Activated naive CD8-positive, alpha-beta T cell treated with anti-CD3 and anti-CD28 coated beads for 36 hours (primary cell): ENCODE measurements at regions not wholly inside any gene's neighbourhood (a gene's known extent, or its start where the extent isn't known, plus 50 kb on each side); places are given as distances from the start of the nearest gene placed in this dataset.
"Not testable (repeated sequence)": the region's sequence is repeated elsewhere in the genome, so short reads cannot be mapped to it uniquely, and the experiment has no call there.

Experiments used
- DNase-seq: peaks from one replicate; pipeline ENCODE4 v3.0.0; 2021
- H3K27ac Mint-ChIP-seq: one replicate; pipeline ENCODE4 v1.8.0; 2022; ENCODE audit warnings: mild to moderate bottlenecking, moderate library complexity, mixed read lengths
- H3K27me3 Mint-ChIP-seq: one replicate; pipeline ENCODE4 v1.8.0; 2022; ENCODE audit warnings: mild to moderate bottlenecking, mixed read lengths
- H3K36me3 Mint-ChIP-seq: one replicate; pipeline ENCODE4 v1.8.0; 2021; ENCODE audit warnings: mild to moderate bottlenecking, mixed read lengths
- H3K4me1 Mint-ChIP-seq: one replicate; pipeline ENCODE4 v1.8.0; 2021; ENCODE audit warnings: mixed read lengths
- H3K4me3 Mint-ChIP-seq: one replicate; pipeline ENCODE4 v1.8.0; 2022; ENCODE audit warnings: mild to moderate bottlenecking, moderate library complexity, mixed read lengths
- H3K9me3 Mint-ChIP-seq: one replicate; pipeline ENCODE4 v1.8.0; 2022; ENCODE audit warnings: mixed read lengths

DNA sequence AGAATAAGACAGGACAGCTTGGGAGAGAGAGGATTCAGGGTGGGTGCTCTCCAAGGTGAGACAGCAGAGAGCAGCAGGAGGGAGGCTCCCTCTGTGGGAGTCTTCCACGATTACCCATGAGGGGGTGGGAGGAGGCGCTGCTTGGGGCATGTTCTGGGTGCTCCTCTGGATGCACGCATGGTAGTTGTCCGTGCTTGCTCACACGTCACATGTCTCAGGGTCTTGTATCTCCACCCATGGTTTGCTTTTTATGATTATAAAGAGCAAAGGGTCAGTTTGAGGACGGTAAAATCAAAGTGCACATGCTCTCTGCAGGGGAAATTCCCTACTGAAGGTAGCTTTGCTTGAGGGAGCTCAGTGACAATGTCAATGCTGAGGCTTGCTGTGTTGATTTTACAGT is 338.4 kb downstream of the THBS2 start:
- Mint-ChIP-seq H3K4me3 (no peak overlapping the region), H3K9me3 (no peaks in the 10 kb centered on the region), H3K36me3 (no peaks in the 10 kb centered on the region), H3K27ac (no peak overlapping the region), H3K4me1 (no peaks in the 10 kb centered on the region), H3K27me3 (peaks cover 8% of the 10 kb centered on the region)
- no peak for DNase-seq

DNA sequence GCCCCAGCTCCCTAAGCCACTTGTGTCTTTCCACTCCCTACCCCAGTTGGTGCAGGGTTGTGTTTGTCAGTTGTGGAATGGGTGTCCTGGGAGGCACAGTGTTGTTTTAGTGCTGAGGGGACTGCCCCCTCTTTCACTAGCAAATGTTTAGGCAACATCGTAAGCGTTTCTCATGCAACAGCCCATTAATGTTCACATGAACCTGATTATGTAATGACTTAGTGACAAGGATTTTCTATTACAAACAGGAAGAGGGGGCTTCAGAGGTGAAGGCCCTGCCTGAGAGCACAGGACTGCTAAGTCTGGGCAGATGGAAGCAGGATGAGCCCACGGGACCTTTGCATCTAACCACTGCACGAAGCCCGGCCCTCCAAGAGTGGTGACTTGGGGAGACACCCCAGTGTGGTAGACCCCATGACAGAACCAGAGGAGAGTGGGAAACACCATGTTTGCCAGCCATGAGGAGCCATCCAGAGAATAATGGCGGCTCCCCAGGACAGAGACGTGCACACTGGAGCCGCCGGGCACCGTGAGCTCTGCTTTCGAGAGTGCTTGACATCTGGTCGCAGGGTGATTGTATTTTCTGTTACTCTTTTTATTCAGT is 339.7 kb downstream of the THBS2 start:
- H3K27ac Mint-ChIP-seq = no peak overlapping the region
- H3K4me1 Mint-ChIP-seq = no peaks in the 10 kb centered on the region
- no peaks in the 10 kb centered on the region for H3K36me3 Mint-ChIP-seq
- H3K4me3 Mint-ChIP-seq = no peak overlapping the region
- no peak for DNase-seq
- peaks cover 2% of the 10 kb centered on the region for H3K9me3 Mint-ChIP-seq
- H3K27me3 Mint-ChIP-seq = no peaks in the 10 kb centered on the region

DNA sequence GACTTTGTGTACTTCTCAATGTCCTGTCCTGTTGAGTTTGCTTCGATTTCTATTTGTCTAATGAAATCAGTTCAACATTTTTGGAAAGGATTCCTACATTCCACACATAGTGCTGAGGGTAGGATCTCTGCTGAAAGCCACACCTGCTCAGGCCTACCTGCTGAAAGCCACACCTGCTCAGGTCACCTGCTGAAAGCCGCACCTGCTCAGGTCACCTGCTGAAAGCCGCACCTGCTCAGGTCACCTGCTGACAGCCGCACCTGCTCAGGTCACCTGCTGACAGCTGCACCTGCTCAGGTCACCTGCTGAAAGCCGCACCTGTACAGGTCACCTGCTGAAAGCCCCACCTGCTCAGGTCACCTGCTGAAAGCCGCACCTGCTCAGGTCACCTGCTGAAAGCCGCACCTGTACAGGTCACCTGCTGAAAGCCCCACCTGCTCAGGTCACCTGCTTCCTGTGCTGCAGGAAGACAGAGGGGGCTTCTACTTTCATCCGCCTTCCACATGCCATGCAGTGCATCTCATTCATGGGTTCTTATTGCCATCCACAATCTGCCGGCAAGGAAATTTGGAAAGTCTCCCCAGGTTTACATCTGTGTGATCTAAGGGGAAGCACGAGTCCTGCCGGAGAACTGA is 340.3 kb downstream of the THBS2 start:
- not testable (repeated sequence) for H3K27ac Mint-ChIP-seq, H3K27me3 Mint-ChIP-seq, H3K4me1 Mint-ChIP-seq, H3K36me3 Mint-ChIP-seq, H3K4me3 Mint-ChIP-seq, DNase-seq, H3K9me3 Mint-ChIP-seq

DNA sequence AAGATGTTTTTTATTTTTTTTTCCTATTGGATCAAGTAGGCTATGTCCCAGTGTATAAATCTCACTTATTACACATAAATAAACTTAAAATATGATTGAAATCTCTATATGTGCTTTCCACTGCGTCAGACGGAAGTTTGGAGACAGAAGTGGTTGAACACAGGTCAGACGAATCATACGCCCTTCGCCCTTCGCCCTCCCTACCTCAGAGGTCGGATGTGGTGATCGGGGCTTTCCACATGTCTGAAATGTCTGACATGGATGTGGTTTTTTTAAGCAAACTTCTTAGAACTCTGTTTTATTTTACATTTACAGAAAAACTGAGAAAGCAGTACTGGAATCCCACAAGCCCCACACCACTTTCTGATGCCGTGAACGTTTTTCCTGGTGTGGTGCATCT is 344.4 kb downstream of the THBS2 start:
- no peak for DNase-seq
- Mint-ChIP-seq H3K4me3 (no peak overlapping the region), H3K9me3 (peaks cover 7% of the 10 kb centered on the region), H3K27ac (no peak overlapping the region), H3K4me1 (peaks cover 5% of the 10 kb centered on the region), H3K27me3 (no peaks in the 10 kb centered on the region), H3K36me3 (no peaks in the 10 kb centered on the region)

DNA sequence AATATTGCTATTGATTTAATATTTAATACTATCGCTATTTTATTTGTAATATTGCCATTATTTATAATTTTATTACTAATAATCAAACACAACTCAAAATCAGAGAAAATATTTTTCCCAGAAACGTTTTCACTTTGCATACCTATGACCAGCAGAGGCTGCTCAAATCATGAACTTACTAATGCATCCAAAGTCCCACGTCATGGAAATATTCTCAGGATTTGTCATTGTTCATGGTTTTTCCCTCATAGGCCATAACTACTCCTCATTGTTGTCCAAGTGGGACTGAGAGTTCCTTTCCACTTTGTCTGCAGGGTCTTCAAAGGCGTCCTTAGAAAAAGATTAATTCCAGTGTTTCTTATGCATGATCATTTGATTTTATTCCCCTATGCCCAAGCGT is 344.8 kb downstream of the THBS2 start:
- H3K9me3 Mint-ChIP-seq = peaks cover 7% of the 10 kb centered on the region
- peaks cover 5% of the 10 kb centered on the region for H3K4me1 Mint-ChIP-seq
- H3K36me3 Mint-ChIP-seq = no peaks in the 10 kb centered on the region
- DNase-seq = no peak
- no peak overlapping the region for H3K4me3 Mint-ChIP-seq
- H3K27me3 Mint-ChIP-seq = no peaks in the 10 kb centered on the region
- no peak overlapping the region for H3K27ac Mint-ChIP-seq

DNA sequence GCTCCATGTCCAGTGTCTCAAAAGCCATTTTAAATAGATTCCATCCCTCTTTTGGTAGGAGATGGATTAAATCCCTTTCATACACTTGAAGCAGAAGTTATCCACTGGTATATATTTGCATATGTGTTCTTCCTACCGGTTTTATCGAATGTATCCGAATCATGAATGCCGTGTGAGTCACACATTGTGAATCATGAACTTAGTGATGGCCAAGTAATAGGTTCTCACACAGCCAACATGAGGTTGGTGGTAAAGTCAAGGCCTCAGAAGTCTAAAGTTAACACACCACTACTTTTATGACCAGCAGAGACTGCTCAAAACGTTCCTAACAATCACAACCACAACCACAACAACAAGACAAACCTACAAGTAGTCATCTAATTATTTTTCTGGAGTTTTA is 345.5 kb downstream of the THBS2 start:
- no peaks in the 10 kb centered on the region for H3K27me3 Mint-ChIP-seq
- no peaks in the 10 kb centered on the region for H3K36me3 Mint-ChIP-seq
- DNase-seq = no peak
- peaks cover 7% of the 10 kb centered on the region for H3K9me3 Mint-ChIP-seq
- no peak overlapping the region for H3K4me3 Mint-ChIP-seq
- no peak overlapping the region for H3K27ac Mint-ChIP-seq
- H3K4me1 Mint-ChIP-seq = peaks cover 5% of the 10 kb centered on the region

DNA sequence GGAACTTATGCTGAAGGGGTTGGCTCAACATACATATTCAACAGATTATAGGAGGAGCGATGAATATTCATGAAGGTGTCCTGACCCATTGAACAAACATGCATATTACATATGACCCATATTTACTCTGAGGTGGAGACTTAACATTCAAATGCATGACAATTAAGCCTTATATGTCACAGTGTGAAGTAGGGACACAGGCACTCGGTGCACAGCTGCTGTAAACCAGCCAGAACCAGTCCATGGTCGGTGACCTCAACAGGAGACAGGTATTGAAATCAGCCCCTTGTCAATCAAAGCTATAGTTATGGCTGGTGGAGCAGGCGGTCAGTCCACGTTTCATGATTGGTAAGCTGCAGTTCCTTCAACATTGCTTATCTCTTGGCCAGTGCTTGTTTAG is 347.3 kb downstream of the THBS2 start:
- H3K27ac Mint-ChIP-seq = no peak overlapping the region
- peaks cover 5% of the 10 kb centered on the region for H3K4me1 Mint-ChIP-seq
- no peaks in the 10 kb centered on the region for H3K36me3 Mint-ChIP-seq
- H3K27me3 Mint-ChIP-seq = no peaks in the 10 kb centered on the region
- H3K4me3 Mint-ChIP-seq = no peak overlapping the region
- DNase-seq = no peak
- H3K9me3 Mint-ChIP-seq = peaks cover 7% of the 10 kb centered on the region

DNA sequence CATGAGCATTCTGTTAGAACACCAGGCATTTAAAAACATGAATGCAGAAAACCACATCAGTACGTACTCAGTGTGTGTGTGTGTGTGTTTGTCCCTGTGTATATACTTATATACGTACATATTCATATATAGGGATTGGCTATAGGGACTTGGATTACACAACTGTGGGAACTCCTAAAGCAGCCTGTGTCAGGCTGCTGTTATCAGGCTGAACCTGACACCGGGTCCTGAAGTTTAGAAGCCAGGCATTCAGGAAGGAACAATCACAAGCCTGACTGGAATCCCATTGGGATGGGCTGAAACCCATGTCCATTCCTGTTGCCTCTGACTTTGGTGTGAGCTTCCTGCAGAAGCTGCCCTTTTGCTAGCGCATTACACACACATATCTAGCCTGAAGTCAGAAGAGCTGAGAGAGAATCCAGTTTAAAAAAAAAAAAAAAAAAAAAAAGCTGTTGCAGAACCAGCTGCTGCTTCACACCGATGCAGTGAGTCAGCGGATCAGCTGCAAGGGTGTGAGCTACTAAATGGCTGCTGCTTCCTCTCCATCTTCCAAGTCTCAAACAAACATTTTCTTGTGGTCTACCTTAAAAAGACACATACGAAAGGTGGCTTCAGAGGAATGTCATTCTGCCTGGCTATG is 348.1 kb downstream of the THBS2 start:
- peaks cover 7% of the 10 kb centered on the region for H3K9me3 Mint-ChIP-seq
- no peak for DNase-seq
- no peaks in the 10 kb centered on the region for H3K27me3 Mint-ChIP-seq
- H3K4me3 Mint-ChIP-seq = no peak overlapping the region
- H3K36me3 Mint-ChIP-seq = no peaks in the 10 kb centered on the region
- peaks cover 5% of the 10 kb centered on the region for H3K4me1 Mint-ChIP-seq
- no peak overlapping the region for H3K27ac Mint-ChIP-seq

DNA sequence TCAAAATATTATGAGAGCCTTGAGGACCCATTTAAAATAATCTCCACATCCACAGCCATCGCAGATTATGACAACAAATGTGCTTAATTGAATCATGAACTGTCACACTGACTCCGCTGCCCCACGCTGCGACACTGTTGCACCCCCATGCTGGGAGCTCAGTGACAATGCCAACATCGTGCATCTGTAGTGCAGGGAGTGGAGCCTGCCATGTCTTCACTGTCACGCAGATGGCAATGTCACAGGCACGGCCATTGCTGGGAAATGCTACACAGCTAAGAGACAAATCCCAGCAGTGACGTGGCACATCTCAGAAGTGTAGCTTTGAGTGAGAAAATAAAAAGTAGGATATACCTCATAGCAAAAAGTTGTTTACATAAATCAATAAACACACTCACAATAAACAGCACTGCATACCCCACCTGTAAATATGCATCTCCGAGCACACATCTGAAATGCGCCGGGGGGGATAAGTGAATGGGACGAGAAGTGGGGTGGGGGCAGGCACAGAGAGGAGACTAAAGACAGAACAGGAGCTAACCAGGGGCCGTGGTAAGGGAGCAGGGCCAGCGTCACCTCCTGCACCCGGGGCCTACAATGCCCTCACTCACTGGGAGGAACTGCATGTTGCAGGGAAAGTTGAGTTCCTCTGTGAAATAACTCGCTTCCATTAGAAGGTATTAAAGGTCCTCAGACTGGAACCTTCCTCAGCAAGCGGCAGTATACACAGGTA is 349.9 kb downstream of the THBS2 start:
- DNase-seq = no peak
- peaks cover 5% of the 10 kb centered on the region for H3K4me1 Mint-ChIP-seq
- H3K9me3 Mint-ChIP-seq = peaks cover 5% of the 10 kb centered on the region
- H3K4me3 Mint-ChIP-seq = no peak overlapping the region
- H3K27ac Mint-ChIP-seq = no peak overlapping the region
- H3K27me3 Mint-ChIP-seq = no peaks in the 10 kb centered on the region
- H3K36me3 Mint-ChIP-seq = no peaks in the 10 kb centered on the region

DNA sequence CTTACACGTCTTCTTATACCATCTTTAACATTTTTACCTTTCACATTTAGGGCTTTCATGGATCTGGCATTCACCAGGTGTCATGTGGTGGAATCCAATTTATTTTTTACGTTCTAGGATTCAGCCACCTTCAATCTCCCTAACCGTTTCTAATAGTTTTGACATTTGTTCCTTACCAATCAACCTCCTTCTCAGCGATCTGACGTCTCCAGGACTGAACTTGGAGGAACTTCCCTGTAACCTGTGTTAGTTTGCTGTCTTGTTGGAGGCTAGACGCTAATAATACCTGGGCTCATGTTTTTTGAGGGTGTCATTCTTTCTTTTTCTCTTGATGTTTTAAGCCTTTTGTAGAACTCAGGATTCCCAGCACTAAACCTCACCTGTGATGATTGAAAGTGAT is 351.6 kb downstream of the THBS2 start:
- DNase-seq = no peak
- H3K4me3 Mint-ChIP-seq = no peak overlapping the region
- H3K4me1 Mint-ChIP-seq = peaks cover 5% of the 10 kb centered on the region
- H3K9me3 Mint-ChIP-seq = peaks cover under 1% of the 10 kb centered on the region
- H3K27ac Mint-ChIP-seq = no peak overlapping the region
- no peaks in the 10 kb centered on the region for H3K27me3 Mint-ChIP-seq
- no peaks in the 10 kb centered on the region for H3K36me3 Mint-ChIP-seq

DNA sequence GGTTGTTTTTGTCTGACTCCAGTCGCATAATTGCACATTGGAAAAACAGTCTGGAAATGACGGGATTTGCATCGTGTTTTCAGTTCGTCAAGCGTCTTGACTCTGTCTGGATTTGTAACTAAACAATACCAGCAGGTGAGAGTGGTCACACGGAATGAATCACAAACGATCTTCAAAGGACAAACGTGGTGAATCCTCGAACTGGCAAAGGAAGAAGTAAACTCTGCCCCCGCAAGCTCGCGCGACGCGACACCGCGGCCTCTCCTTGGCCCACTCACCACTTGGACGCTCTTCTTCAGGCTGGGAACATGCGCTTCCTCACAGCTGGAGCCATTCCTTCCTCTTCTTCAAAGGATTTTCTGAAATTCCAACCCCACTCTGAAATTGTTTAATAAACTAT is 352.6 kb downstream of the THBS2 start:
- Mint-ChIP-seq H3K9me3 (peaks cover 4% of the 10 kb centered on the region), H3K36me3 (no peaks in the 10 kb centered on the region), H3K4me1 (peaks cover 2% of the 10 kb centered on the region), H3K4me3 (no peak overlapping the region), H3K27ac (no peak overlapping the region), H3K27me3 (no peaks in the 10 kb centered on the region)
- DNase-seq = no peak

DNA sequence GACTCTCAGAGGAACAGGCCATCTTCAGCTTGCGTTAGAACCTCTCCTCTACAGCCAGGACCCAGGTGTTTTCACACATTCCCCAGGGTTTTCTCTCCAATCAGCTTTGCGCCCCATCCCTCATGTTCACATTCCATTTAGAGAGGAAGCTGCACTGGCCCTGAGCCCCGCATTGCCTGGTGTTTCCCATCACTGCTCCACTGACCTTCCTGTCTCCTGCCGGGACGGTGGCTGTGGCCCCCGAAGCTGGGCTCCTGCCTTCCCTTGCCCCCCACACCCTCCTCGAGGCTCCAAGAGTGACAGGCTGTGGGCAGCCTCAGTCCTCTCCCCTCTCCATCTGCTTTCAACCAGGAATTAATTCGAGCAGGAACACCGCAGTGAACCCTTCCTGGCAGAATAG is 357.3 kb downstream of the THBS2 start:
- Mint-ChIP-seq H3K27me3 (no peaks in the 10 kb centered on the region), H3K27ac (no peak overlapping the region), H3K4me1 (peaks cover 7% of the 10 kb centered on the region), H3K9me3 (peaks cover 4% of the 10 kb centered on the region), H3K4me3 (no peak overlapping the region), H3K36me3 (no peaks in the 10 kb centered on the region)
- DNase-seq = no peak

DNA sequence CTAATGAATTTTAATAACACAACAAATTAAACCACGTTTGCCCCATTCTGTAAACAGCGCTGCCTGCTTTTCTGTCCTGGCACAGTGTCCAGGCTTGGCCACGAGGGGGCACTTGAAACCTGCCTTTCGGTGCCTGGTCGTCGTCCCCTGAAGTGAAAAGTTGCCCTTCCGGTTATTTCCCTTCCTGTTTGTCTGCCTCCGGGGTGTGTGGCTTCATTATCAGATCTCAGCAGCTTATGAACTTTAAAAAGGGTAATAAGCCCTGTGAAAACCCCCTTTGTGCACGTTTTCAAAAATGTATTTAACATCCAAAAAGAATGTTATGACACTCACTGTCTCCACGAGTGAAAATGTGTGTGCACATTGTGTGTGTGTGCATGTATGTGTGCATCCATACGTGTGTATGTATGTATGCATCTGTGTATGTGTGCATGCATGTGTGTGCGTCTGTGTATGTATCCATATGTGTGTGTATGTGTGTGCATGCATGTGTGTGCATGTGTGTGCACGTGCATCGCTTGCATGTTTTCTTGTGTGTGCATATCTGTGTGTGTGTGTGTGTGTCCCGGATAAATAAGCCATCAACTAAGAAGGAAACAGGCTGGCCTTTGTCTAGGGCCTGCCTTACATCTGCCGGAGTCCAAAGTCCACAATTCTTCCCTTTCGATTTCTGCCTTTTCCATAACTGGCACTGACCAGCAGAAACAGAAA is 358.4 kb downstream of the THBS2 start:
- peak; percentile 76 for DNase-seq
- Mint-ChIP-seq H3K27me3 (no peaks in the 10 kb centered on the region), H3K36me3 (no peaks in the 10 kb centered on the region), H3K4me1 (peaks cover 7% of the 10 kb centered on the region), H3K9me3 (peaks cover 4% of the 10 kb centered on the region), H3K27ac (no peak overlapping the region), H3K4me3 (peak overlapping the region; percentile 35)

DNA sequence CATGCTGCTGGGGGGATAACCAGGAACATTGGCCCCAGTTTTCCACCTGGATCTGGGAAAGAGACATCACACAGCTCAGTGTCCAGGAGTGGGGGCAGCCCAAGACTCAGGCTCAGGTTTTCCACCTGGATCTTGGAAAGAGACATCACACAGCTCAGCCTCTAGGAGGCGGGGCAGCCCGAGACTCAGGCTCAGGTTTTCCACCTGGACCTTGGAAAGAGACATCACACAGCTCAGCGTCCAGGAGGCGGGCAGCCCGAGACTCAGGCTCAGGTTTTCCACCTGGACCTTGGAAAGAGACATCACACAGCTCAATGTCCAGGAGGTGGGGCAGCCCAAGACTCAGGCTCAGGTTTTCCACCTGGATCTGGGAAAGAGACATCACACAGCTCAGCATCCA is 361.6 kb downstream of the THBS2 start:
- no peaks in the 10 kb centered on the region for H3K27me3 Mint-ChIP-seq

DNA sequence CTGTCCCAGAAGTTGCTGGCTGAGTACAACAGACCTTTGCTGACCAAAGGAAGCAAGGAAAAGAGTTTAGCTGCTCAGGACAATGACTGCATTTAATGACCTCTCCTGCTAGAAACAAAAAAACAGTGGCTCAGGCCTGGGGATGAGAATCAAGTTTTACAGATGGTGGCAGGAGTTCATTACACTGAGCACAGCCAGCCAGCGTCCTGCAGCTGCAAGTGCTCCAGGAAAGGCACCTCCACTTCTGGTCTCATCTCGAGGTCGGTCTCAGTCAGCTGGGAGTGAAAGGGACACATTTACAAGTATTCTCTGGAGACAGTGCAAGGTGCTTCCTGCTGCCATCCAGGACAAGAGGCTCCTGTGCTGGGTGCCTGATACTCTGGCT is 362.7 kb downstream of the THBS2 start:
- Mint-ChIP-seq H3K4me1 (peaks cover 7% of the 10 kb centered on the region), H3K27ac (no peak overlapping the region), H3K27me3 (no peaks in the 10 kb centered on the region), H3K4me3 (no peak overlapping the region), H3K9me3 (no peaks in the 10 kb centered on the region), H3K36me3 (no peaks in the 10 kb centered on the region)
- DNase-seq = no peak

More for the DNA sequence above, 361.6 kb downstream of the THBS2 start:
- peaks cover 7% of the 10 kb centered on the region for H3K4me1 Mint-ChIP-seq
- H3K27ac Mint-ChIP-seq = no peak overlapping the region
- H3K4me3 Mint-ChIP-seq = no peak overlapping the region
- no peaks in the 10 kb centered on the region for H3K36me3 Mint-ChIP-seq
- DNase-seq = no peak
- H3K9me3 Mint-ChIP-seq = peaks cover 4% of the 10 kb centered on the region
